Forelimb muscle (tissue), 1 donor: ENCODE measurements at regions not wholly inside any gene's neighbourhood (a gene's known extent, or its start where the extent isn't known, plus 50 kb on each side); places are given as distances from the start of the nearest gene placed in this dataset.

Experiments used
- DNase-seq: peaks from one replicate; pipeline ENCODE4 v3.0.0-alpha.2; 2013; ENCODE audit warnings: low read depth

- DNase-seq: no peak
Observed at GRCh38 chr15:35854316-35854715, 308.4 kb upstream of the DPH6 start.

DNA sequence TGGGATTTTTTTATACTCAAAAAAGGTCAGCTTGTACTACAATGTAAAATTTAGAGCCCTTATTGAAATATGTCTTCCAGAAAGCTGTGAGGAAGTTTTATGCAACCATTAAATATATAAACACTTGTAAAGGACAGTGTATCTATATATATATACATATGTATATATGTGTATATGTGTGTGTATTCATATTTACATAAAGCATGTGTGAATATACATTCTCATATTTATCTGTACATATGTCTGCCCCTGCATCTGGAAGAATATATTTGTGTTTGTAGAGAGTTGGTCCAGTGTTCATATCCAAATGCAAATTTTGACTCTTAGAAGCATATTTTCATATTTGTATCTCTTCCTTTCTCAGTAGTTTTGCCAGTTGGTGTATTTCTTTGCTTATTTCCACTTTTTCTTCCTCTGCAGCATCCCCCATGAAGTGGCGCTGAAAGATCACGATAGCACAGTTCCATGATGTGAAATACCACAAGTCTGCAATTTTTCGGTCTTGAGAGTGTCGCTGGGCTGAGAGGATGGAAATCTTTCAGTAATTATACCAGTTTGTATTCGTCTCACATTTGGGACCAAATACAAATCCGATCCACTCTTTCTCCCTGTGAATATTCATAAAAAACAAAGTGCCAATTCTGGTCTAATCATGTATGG lies 311.7 kb upstream of the DPH6 start:
- no peak for DNase-seq

- DNase-seq: no peak
Observed at GRCh38 chr15:35858707-35859106, 312.7 kb upstream of the DPH6 start.

- DNase-seq: no peak
Observed at GRCh38 chr15:35863655-35864054, 317.7 kb upstream of the DPH6 start.

DNA sequence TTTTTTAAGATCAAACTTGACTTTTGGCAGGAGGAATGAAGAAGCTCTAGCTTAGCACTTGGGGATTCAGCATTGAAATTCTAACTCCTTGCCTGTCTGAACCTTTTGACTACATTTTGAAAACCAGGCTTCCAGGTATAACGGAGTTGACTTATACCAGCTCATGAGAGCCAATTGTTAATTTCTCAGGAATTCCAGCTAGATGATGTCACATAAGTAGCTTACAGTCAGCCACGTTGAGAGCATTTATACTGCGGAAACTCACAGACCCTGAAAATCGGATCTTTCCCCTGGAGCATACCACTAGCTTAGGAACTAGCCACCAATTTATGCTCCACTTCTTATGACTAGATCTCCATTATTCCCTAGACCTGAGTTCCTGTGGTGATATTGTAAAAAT lies 321.4 kb upstream of the DPH6 start:
- no peak for DNase-seq

DNA sequence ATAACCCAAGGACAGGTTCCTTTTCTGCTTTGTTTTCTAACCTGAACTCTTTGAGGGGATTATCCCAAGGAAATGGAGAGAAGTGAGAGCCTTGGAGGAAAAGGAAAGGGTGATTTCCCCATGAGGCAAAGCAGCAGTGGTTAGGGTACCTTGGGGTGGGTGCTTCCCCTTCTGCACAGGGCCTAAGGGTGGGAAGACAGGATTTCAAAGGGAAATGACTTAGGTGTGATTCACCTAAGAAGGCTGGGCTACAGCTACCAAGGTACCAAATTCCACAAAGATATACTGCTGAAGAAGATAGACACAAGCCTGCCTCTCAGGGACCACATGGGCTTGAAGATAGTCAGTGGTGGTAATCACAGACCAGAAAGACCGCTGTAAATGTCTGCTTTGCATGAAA lies 325.3 kb upstream of the DPH6 start:
- DNase-seq: no peak

DNA sequence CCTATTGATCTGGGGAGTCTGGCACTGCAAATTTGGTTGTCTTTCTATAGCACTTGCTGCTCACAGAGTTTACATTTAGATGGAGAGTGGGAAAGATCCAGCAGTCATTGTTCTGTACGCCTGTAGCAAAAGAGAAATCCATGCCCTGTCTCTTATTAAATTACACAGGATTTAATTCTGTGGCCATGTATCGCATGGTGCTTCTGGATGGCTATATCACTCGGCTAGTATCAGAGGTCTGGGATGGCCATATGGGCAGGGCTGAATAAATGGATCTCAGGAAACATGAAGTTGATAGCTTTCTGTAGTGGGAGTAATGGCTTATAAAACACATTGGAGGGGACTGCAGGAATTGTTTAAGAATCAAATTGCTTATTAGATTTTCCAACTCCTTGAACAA lies 325.8 kb upstream of the DPH6 start:
- DNase-seq: no peak

- no peak for DNase-seq
Observed at GRCh38 chr15:35872577-35872976, 326.6 kb upstream of the DPH6 start.

GRCh38 chr15:35874260-35874905 lies 328.4 kb upstream of the DPH6 start:
- DNase-seq: no peak

DNA sequence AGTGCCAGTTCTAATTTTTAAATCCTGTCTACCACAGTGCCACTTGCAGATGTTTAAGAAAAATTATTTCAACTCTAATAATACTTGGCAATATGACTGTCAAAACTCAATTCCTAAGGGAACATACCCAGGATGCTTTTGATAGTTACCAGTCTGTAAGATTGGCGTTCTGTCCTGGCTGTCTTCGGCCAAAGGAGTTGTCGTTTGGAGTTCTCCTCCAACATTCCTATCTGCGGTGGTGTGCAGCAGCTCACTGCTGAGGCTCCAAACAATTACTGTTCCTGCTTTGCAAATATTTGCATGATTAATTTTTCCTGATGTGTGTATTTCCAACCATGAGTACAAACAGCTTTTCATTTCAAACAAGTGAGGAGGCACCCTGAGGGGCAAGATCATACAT lies 330.8 kb upstream of the DPH6 start:
- DNase-seq: no peak

DNA sequence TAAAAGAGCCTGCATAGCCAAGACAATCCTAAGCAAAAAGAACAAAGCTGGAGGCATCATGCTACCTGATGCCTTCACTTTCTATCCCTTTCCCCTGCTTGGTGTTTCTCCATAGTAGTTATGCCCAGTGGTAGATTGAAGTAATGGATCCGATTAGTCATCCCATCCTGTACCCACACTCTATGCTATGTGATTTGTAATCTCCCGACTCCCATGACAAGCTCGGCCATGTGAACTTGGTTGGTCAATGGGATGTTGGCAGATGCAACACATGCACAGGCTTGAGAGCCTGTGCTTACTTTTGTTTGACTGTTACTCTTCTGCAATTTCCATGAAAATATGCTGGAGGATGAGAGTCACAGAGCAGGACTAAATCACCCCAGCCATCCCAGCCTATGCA lies 334.9 kb upstream of the DPH6 start:
- no peak for DNase-seq

DNA sequence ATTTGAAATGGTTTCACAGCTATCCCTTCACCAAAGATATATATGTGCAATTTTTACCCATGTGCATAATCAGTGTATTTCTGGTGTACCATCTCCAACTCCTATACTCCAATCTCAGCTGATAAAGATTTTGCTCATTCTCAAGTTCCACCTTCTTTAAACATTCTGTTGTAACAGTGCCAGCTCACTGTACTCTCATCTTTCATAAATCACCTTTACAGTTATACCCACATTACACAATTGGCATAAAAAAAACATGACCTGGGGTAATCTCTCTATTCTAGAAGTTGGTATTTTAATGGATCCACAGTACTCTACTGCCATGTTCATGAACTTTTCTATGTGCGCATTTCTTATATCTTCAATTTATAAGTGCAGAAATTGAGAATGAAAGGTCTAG lies 339.9 kb upstream of the DPH6 start:
- no peak for DNase-seq

DNA sequence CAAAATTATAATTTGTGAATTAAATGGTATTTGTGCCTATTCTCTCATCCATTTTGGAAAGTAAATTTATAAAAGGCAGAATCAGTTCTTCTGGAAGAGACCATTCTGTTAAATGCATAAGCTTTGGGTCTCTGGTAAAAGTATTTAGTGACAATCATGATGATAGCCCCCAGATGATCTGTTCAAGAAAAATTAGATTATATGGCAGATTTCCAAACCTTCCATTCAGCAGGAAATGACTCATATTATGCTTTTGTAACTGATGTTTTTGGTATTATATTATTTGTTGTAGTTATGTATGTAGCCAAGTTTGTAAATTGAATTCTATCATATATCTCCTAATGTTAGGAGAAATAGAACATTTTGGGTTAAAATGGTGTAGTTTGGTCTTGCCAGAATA lies 340.8 kb upstream of the DPH6 start:
- no peak for DNase-seq

GRCh38 chr15:35888815-35889214 lies 342.9 kb upstream of the DPH6 start:
- no peak for DNase-seq

- no peak for DNase-seq
Observed at GRCh38 chr15:35907511-35907910, 361.5 kb upstream of the DPH6 start.

DNA sequence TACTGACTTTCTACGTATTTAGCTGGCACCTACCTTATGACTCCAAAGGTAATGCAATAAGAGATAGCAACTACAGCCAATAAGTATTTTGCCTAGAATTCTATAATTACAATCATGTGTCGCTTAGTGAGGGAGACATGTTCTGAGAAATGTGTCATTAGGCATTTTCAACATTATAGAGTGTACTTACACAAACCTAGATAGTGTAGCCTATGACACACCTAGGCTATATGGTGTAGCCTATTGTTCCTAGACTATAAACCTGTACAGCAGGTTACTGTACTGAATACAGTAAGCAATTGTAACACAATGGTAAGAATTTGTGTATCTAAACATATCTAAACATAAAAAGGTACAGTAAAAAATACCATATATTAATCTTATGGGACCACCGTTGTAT lies 363.4 kb upstream of the DPH6 start:
- DNase-seq: no peak

GRCh38 chr15:35910227-35910626 lies 364.3 kb upstream of the DPH6 start:
- DNase-seq: no peak

- no peak for DNase-seq
Observed at GRCh38 chr15:35911052-35911777, 365.2 kb upstream of the DPH6 start.

DNA sequence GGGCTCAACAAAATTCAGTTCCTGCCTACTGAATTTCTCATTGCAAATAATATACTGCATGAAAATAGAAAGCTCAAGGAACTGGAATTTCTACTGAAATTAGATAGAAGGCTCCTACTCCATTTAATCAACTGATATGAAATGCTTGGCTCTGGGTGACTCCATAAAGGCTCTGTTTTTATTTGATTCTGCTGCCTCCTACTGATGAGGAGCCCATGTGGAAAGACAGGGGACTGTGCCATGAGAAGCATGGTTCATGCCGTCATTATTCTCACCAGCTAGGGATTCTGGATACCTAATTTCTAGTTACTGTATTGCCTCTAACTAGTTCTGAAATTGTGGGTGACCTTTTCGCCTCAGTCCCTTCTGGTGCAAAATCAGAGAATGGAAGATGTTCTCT lies 366.2 kb upstream of the DPH6 start:
- DNase-seq: no peak

DNA sequence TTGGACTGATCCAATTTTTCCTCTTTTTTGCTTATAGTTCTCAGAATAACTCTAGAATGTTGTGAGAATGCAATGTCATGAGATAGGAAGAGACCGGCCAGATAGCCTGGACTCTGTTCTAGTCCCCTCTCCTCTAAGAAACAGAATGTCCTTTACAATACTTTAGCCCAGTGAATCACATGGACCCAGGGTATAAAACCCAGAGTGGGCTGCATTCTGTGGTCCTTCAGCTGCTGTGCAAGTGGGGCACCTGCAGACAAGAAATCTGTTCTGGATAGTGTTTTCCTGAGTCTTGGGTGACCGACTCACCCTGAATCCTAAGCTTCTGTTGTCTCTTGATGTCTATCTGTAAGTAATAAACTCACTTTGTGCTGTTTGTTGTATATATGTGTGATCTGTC lies 368.6 kb upstream of the DPH6 start:
- no peak for DNase-seq

DNA sequence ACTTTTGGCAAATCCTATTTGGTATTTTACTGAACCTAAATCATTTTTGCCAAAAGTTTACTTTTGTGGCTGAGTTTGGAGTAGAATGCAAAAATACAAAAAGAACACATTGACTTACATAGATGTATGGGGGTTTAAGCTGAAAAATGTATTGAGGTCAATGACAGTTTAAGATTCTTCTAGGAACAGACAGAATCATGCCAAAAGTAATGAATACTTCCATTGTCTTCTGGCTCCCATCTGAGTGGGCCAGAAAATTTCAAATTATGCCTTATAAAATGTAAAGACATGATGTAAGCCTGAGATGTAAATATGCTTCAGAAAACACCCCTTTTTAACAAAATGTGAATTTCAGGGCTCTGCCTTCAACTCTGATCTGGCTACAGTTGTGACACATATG lies 375.1 kb upstream of the DPH6 start:
- no peak for DNase-seq

DNA sequence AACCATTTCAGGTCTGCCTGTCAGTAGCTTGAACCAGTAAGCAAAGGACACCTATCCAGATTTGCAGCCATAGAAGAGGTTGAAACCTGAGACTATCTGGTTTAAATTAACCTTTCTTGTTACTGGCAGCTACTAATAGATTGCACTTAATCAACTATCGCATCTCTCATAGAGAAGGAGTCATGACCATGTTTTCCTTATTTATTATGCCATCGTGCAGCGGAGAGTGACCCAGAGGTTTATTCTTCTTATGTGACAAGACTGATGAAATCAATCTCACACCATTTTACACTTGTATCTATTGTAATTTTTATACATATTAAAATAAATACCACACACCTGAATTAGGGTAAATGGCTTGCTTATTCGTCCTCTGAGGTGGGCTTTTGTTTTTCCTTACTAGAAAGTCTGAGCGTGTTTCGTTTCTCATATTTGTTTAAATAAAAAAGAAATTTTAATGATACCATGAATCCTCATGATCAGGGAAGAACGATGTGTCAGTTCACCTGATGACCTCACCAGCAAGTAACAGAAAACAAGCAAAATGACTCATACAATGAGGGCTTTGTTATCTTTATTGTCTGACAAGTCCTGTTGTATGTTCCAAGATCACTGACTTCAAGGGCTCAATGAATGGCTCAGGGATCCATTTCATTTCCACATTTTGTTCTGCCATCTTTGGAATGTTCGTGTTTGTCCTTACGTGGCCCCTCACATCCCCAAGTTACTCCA lies 379.5 kb upstream of the DPH6 start:
- DNase-seq: no peak

DNA sequence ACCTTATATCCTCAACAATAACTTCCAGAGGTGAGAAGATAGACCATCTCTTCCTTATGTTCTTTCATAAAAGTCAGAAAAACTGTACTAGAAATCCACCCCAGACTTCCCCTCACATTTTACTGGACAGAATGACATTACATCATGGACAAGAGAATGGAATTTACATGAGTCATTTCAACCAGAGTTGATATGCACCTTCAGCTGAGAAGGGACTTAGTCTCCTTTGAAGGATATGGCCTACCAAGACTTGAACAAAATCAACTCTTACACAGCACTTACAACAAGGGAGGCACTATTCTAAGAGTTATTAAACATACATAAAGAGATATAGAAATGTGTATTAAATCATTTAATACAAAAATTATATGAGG lies 380.0 kb upstream of the DPH6 start:
- DNase-seq: no peak
